Activated CD4-positive, alpha-beta T cell treated with anti-CD3 and anti-CD28 coated beads, Interleukin-2, amount 50 U/mL, for 24 hours (primary cell): ENCODE measurements at regions not wholly inside any gene's neighbourhood (a gene's known extent, or its start where the extent isn't known, plus 50 kb on each side); places are given as distances from the start of the nearest gene placed in this dataset.

Experiments
- DNase-seq, 2 donors: peaks; one replicate each; pipeline ENCODE4 v3.0.0-alpha.2; 2020; ENCODE audit warnings: low read depth in 1 of 2, low spot score in 1 of 2

GRCh38 chr12:13691598-13691997 lies 289.8 kb downstream of the GRIN2B start:
- DNase-seq = no peak

- no peak for DNase-seq
Observed at GRCh38 chr12:13687633-13688032, 293.8 kb downstream of the GRIN2B start.

DNA sequence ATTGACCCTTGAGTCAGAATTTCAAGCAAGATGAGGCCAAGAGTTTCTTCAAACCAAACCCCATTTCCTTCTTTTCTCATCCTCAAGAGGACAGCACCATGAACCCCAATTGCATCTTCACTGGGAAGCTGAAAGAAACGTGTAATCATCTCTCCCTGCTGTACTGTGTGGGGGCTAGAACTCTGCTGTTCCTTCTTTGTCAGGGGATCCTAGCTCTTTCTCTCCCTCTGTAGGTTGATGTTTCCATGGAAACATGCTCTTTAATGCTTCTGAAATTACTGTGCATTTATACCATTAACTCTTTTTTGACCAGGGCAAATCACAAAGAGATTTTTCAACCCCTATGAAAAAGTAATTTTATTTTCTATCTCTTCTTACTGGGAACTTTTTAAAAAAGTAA lies 295.1 kb downstream of the GRIN2B start:
- DNase-seq = no peak

DNA sequence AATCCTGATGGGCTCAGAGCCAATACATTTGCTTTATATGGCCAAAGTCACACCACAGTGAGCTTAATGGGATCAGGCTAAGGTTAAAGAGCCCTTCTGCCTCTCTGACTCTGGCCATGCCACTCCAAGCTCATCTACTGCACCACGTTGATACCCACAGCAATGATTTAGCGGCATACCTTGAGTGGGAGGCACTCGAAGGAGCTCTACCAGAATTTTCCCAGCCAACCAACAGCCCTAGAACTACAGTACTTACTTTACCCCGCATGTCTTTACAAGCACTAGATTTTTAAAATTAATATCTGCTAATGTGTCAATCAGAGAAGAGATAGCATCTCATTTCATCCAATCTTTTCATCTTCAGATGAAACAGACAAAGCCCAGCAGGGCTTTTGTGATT lies 300.5 kb downstream of the GRIN2B start:
- no peak for DNase-seq

GRCh38 chr12:13676880-13677279 lies 304.5 kb downstream of the GRIN2B start:
- DNase-seq = no peak

- DNase-seq = no peak
Observed at GRCh38 chr12:13670285-13670866, 311.0 kb downstream of the GRIN2B start.

DNA sequence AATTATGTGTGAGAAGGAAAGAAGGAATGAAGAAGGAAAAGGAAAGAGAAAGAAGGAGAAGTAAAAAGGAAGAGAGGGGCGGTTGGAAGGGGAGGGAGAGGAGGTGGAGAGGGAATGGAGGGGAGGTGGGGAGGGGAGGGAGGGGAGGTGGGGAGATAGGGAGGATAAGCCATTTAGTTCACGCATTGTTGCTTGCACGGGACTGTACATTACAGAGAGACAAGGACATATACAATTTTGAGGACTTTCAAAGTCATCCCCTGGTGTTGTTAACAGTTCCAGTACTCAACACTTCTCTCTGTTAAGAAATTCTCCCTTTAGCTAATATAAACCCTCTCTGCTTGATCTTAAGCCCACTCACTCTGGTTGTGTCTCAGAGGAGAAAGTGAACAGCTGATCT lies 312.5 kb downstream of the GRIN2B start:
- no peak for DNase-seq

GRCh38 chr12:13666806-13667205 lies 314.6 kb downstream of the GRIN2B start:
- DNase-seq = no peak

DNA sequence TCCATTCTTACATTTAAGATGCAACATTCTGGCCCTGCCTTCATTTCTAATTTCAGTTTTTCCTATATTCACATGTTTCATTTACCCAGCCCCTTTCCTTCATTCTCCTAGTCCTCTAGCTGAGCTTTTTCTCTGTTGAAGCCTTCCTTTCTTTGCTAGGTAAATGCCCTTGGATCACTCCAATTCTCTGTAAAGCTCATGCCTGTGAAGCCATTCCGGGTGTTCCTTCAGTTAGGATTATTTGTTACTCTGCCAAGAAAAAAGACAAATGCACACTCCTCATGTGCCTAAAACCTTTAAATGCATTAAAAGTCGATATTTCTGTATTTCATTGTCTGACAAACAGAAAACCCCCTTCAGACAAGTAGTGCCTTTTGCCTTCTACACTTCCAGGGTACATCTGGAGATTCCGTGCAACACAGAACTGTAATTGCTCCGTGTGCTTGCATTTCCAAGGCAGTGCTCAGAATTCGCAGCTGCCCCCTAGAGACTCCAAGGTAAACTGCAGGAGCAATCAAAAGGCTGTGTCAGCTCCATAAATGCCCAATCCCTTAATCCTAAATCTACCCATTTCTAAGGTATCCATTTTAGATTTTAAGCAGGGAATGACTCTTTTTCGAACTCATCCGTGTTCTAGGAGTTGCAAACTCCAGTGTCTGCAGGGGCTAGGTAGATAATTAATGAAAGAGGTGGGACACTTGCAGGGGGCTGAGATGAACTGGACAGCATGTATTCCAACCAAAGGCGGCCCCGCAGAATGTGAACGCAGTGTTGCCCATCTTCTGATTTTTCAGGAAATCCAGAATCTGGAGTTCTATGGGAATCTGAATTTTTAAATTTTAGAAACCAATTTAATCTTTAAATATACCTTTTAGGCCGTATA lies 320.2 kb downstream of the GRIN2B start:
- peak in 1 of 2 donors; percentile 1 for DNase-seq

DNA sequence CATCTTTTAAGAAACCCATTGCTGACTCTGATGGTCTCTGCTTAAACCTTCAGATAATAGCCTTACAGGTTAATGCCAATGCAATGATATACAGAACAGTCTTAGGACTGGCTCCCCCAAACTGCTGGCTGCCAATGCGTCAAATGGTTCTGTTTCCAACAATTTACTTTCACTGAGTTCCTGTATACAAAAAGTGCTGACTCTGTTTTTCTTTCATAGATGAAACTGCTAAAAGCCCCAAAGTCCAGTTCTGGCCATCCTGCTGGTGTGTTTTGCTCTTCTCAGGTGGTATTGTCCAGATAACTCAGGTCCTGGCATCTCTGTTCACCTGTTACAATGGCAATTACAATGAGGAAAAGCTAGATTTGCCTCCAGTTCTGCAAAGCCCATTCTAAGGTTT lies 326.9 kb downstream of the GRIN2B start:
- no peak for DNase-seq

DNA sequence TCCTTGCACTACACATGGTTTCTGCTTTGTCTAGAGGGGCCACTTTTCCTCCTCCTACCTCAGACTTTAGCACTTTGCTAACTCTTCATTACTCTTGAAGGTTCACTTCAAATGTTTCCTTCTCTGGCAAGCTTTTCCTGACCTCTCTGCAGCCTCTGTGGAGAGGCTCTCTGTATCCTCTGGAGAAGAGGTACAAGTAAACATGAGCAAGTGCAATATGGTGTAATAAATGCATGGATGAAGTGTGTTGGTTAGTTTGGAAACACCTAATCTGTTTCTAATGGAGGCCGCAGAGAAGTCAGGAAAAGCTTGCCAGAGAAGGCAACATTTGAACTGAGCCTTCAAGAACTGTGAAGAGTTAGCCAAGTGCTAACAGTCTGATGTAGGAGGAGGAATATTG lies 329.3 kb downstream of the GRIN2B start:
- no peak for DNase-seq

GRCh38 chr12:13635709-13636108 lies 345.7 kb downstream of the GRIN2B start:
- DNase-seq = no peak

GRCh38 chr12:13631873-13632272 lies 349.5 kb downstream of the GRIN2B start:
- no peak for DNase-seq

GRCh38 chr12:13630354-13630753 lies 351.0 kb downstream of the GRIN2B start:
- DNase-seq = no peak

GRCh38 chr12:13628067-13628466 lies 353.3 kb downstream of the GRIN2B start:
- DNase-seq = no peak

DNA sequence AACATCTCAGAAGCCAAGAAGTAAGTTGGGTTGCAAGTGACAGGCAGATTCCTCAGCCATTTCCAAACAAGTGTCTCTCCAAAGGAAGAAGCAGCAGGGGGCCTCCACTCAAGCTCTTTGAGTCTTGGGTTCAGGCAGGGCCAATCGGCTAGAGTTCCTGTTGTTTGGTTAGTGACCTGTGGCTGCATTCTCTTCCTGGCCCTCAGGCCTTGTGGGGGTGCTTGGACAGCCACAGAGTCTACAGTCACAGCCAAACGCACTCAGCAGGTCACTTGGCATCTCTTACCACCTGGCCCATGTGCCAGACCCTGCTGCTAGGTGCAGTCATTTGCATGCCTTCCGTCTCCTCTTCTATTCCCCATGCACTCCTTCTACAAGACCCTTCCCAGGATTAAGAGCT lies 353.9 kb downstream of the GRIN2B start:
- DNase-seq = no peak

DNA sequence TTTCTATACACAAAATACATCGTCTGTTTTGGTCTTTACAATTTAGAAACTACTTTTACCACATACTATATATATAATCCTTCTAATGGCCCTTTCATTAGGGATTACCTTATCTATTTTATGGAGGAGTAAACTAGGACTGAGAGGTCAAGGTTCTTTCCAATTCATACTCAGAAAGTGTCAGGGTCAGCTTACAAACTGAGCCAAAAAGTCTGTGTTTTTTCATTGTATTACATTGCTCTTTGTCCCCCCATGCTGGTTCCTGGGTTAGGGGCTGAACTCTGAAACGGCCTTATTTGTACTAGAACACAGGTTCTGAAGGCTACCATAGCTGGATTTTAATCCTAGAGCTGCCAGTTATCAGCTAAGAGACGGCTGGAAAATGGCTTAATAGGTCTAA lies 368.1 kb downstream of the GRIN2B start:
- no peak for DNase-seq

DNA sequence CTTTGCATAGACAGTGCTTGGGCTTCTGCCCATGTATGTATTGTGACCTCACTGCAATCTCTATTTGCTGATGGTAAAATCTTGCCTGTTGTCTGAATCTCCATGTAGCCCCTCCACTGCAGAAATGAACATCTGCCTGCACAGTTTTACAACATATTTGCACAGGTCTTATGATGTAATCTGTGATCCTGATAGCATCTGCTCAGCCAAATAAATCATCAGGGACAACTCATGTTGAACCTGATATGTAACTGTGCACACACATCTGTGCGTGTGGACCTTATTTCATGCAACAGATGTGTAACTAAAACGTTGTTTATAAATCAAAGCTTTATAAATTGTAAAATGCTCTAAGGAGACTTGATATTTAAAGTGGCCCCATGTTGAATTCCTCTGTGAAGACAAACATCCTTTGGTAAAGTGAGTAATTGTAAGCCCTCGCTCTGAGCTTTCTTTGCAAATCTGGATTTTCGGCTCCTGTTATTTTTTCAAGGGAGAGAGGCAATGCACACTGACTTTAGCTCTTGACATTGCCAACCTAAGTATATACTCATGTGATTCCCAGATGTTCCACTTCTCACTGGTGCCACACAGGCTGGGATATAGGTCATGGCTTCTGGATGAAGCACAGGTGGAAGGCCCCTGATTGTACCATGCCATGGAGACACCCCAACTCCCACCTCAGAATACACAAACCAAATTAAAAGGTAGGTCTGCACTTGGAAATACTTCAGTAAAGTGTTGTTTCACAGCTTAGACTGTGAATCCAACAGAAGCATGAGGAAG lies 371.3 kb downstream of the GRIN2B start:
- no peak for DNase-seq

- DNase-seq = no peak
Observed at GRCh38 chr12:13606290-13606689, 375.1 kb downstream of the GRIN2B start.

DNA sequence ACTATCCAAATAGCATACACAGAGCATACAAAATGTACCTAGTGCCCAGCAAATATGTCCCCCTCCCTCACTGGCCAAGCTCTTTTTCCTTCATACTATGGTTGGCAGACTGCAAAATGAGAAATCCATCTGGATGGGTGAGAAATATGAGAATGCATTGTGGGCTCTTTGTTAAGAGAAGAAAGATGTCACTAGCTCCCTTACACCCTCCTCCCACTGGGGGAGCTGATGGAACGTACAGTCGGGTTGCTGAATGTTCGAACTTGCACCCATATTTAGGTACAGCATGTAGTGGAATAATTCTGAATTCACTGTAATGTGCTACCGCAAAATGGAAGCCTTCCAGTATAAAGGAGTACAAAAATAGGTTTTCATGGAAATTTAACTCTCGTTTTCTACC lies 377.4 kb downstream of the GRIN2B start:
- no peak for DNase-seq

GRCh38 chr12:13602172-13602571 lies 379.2 kb downstream of the GRIN2B start:
- DNase-seq = no peak

GRCh38 chr12:13599176-13599575 lies 382.2 kb downstream of the GRIN2B start:
- no peak for DNase-seq
